Left kidney (tissue), 1 donor: ENCODE measurements at regions not wholly inside any gene's neighbourhood (a gene's known extent, or its start where the extent isn't known, plus 50 kb on each side); places are given as distances from the start of the nearest gene placed in this dataset.

Experiments used
- DNase-seq: peaks from one replicate; pipeline ENCODE4 v3.0.0-alpha.2; 2013

DNA sequence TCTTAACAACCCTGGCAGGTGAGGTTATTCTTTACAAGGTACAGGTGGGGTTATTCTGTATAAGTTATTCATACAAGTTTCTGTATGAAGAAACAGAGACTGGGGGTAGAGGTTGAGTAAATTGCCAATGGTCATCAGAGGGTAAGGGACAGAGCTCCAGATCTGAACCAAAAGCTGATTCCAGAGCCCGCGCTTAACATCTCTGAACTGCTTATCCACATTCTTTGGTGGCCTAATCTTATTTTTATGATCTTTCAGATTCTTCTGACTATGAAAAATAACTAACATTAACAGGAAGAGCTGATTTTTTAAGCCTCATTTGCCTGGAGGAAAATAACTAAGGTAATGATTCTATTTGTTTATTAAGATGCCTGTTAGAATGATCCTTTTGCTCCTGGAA lies 63.9 kb upstream of the BARHL2 start:
- DNase-seq: no peak

DNA sequence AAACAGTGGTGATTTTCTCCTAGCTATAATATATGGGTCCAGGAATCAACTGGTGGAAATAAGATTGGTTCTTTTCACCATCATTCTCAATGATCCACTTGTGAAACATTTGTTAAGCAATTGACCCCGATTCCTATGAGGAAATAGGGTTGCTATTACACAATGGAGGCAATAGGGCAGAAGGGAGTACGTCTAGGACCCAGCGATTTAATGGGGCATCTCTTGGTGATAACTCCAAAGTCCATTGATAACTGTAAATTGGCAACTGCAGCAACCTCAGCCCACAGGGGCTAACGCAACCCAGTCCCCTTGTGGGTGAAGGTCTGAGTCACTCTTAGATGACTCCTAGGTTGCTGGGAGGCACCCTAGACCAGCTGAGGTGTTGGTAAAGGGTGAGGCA lies 62.5 kb upstream of the BARHL2 start:
- DNase-seq: no peak

DNA sequence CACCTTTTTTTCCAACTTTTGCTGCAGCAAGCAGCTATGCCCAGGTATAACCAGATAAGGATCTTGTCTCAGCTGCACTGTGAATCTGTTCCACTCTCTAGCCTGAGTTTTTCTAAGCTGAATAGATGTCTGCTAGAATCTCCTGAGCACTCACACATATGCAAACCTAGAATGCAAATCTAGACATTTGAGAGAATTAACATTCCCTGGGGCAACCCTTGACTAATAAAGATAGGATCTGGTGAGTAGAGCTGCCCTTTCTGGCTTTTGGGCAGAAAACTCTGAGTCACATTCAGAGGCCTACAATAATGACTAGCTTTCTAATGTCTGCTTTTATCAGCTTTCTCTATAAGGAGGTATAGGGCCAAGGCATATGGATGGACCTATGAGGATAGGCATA lies 61.4 kb upstream of the BARHL2 start:
- DNase-seq: no peak

DNA sequence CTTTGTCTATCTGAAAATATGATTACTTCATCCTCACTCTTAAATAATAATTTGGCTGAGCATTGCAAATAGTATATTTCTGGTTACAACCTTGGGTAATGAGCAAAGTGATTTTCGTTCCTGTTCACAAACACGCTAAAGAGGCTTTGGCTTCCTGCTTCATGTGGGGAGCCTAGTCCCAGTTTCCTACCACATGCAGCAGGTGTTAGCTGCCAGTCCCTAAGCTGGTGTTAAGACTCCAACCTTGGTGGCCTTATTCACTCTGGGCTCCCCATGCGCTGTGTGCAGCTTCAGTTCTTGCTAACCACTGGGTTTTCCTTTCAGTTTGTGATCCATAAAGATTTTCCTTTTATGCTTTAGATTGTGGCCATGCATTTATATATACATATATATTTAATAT lies 56.7 kb upstream of the BARHL2 start:
- DNase-seq: no peak

DNA sequence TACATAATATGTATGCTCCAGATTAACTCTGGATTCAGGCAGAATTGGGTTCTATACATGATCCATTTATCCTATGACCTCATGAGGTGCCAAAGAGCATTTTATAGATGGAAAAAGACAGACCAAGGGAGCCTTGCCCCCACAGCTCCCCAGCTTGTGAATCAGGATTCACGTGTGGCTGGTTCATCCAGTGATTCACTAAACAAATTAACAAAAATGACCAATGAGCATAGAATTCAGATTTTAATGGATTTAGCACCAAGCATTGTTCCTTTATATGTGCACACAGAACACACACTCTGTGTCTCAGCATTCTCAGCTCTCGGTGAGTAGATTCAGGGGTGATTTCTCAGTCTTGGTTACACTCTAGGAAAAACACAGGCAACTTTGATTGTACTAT lies 51.7 kb upstream of the BARHL2 start:
- DNase-seq: no peak

DNA sequence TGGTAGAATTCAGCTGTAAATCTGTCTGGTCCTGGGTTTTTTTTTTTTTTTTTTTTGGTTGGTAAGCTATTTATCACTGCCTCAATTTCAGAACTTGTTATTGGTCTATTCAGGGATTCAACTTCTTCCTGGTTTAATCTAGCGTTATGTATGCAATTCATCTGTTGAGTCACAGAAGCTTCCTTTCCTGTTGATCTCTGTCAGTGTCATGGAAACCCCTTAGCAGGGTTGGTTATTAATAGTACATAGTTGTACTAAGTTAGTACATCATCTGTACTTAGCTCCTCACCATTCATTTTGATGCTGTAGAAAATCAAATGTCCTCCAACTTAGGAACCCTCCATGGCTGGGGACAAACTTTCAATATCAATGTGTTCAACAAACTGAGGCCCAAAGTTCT lies 51.0 kb upstream of the BARHL2 start:
- no peak for DNase-seq
